ENCODE measurements at regions not wholly inside any gene's neighbourhood (a gene's known extent, or its start where the extent isn't known, plus 50 kb on each side); places are given as distances from the start of the nearest gene placed in this dataset.

DNA sequence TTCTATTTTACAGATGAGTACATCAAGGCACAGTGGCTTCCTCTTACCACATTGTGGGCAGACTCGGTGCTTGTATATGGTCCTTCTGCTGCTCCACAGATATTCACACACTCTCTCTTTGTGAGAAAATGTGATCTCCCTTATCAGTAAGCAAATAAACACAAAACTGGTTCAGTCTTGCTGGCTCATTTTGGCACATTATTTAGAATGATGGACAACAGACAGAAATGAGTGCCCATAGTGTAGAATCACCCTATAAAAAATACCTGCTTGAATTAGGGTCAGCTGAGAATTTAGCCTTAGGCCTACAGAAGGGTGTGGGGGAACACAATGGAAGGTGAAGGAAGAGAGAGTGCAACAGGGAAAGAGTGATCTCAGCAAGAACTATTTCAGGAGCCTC lies 423.1 kb downstream of the HLX start:
- H3K27ac ChIP-seq, result no peak overlapping the region

DNA sequence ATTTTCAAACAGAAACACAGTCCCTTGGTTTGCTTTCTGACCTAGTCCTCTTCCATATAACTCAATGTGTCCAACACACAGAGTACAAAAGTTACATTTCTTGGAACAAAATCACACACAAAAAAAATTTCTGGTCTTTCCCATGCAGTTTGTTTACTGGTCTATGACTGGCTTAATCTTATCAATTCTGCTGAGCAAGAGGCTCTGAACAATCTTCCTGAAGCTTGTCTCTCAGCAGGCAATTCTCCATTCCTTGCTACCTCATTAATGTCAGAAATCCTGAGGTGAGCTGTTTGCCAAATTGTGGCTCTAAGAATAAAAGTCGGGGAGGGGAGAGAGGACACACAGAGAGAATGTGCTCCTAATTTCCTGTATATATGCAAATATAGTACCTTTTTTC lies 423.6 kb downstream of the HLX start:
- H3K4me3 ChIP-seq, result no peak overlapping the region
- no peaks in the 10 kb centered on the region for H3K4me1 ChIP-seq
- H3K27ac ChIP-seq, result no peak overlapping the region
- no peaks in the 10 kb centered on the region for H3K27me3 ChIP-seq
- intact Hi-C loops (cut with DNase I; ENCODE audit: low total_unique reads), result no loop called here
- no peak for DNase-seq
- TF ChIP-seq, protein P1, sequence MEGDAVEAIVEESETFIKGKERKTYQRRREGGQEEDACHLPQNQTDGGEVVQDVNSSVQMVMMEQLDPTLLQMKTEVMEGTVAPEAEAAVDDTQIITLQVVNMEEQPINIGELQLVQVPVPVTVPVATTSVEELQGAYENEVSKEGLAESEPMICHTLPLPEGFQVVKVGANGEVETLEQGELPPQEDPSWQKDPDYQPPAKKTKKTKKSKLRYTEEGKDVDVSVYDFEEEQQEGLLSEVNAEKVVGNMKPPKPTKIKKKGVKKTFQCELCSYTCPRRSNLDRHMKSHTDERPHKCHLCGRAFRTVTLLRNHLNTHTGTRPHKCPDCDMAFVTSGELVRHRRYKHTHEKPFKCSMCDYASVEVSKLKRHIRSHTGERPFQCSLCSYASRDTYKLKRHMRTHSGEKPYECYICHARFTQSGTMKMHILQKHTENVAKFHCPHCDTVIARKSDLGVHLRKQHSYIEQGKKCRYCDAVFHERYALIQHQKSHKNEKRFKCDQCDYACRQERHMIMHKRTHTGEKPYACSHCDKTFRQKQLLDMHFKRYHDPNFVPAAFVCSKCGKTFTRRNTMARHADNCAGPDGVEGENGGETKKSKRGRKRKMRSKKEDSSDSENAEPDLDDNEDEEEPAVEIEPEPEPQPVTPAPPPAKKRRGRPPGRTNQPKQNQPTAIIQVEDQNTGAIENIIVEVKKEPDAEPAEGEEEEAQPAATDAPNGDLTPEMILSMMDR (IDR thresholded peaks at IDR 0.05), result no peak
- H3K9me3 ChIP-seq, result no peaks in the 10 kb centered on the region
- H3K36me3 ChIP-seq, result no peaks in the 10 kb centered on the region

More for the DNA sequence above, 423.1 kb downstream of the HLX start:
- Histone ChIP-seq H3K4me3 (no peak overlapping the region), H3K36me3 (no peaks in the 10 kb centered on the region), H3K9me3 (no peaks in the 10 kb centered on the region), H3K27me3 (no peaks in the 10 kb centered on the region), H3K4me1 (no peaks in the 10 kb centered on the region)
- intact Hi-C loops (cut with DNase I; ENCODE audit: low total_unique reads), result no loop called here
- no peak for DNase-seq
- TF ChIP-seq, protein P1 (IDR thresholded peaks at IDR 0.05), result no peak

DNA sequence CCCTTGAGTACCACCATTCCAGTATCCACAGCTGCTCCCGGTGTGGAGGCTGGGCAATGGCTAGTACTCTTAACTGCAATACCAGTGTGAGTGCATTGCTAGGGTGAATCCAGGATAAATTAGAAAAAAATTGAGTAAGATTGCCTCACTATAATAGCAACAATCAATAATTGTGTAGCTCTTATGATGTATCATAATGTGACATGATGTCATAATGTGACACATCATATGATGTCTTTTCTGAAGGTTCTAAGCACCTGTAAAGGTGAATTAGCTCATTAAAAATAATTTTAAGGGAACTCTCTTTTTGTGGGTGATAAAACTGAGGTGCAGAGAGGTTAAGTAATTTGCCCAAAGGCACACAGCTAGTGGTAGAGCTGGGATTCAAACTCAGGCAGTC lies 424.4 kb downstream of the HLX start:
- H3K9me3 ChIP-seq, result no peaks in the 10 kb centered on the region
- TF ChIP-seq, protein P1 (IDR thresholded peaks at IDR 0.05), result no peak
- no peaks in the 10 kb centered on the region for H3K27me3 ChIP-seq
- H3K4me3 ChIP-seq, result no peak overlapping the region
- intact Hi-C loops (cut with DNase I; ENCODE audit: low total_unique reads), result no loop called here
- DNase-seq, result no peak
- H3K27ac ChIP-seq, result no peak overlapping the region
- H3K36me3 ChIP-seq, result no peaks in the 10 kb centered on the region
- peaks cover 0 to 5% (median 0%) of the 10 kb centered on the region in 4 donors for H3K4me1 ChIP-seq

DNA sequence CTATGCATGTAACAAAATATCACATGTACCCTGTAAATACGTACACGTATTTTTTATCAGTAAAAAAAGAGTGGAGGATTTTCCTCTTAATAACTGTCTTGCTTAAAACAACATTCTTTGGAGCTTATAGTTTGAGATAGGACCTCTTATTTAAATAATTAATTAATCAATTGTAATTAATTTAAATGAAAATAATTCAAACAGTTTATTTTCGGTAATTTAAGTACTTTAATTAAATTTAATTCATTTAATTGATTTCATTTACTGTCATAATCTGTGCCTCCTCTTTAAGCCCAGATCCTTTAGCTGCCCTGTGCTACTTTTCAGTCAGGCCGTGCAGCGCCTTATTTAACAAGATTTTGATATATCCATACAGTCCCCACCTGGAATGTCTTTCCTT lies 427.0 kb downstream of the HLX start:
- Histone ChIP-seq H3K36me3 (no peaks in the 10 kb centered on the region), H3K4me3 (no peak overlapping the region), H3K9me3 (no peaks in the 10 kb centered on the region), H3K27ac (no peak overlapping the region), H3K4me1 (peaks cover 0 to 28% (median 7%) of the 10 kb centered on the region in 4 donors), H3K27me3 (no peaks in the 10 kb centered on the region)
- intact Hi-C loops (cut with DNase I; ENCODE audit: low total_unique reads), result no loop called here
- TF ChIP-seq, protein P1 (IDR thresholded peaks at IDR 0.05), result no peak
- DNase-seq, result no peak

DNA sequence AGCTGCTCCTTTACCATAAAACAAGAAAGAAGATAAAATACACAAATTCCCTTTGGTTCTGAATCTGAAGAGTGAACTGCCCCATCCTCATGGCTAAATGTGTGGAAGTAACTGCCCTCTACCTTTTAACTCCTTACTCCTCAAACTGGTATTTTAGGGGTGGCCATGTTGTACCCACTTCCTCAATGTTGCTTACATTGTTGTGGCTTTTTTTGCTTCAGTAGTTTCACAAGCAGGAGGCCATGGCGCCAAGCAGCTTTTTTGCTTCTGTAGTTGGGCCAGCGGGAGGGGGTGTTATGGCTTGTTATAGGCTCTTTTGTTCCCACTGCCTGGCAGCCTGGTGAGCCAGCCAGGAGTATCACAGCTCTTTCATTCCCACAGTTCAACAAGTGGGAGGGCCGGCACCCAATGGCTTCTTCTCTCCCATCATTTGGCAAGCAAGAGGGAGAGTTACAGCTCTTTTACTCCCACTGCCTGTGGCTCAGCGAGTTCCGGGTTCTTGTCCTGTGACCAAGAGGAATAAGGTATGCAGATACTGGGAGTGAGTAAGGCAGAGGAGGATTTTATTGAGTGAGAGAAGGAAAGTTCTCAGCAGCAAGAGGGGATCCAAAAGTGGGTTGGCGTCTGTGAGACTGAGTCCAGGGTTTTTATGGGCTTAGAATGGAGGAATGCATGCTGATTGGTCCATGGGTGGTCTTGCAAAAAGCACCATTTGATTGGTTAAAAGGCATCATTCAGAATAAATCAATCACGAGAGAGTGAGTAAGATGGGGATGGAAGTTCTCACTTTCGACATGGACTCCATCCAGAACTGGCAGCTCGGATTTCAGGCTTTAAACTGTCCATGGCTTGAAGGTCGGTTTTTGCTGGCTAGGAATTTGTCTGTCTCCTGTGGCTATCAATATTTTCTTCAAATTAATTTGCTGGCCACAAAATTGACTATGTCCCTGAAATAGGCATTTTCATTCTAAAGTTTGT lies 429.6 kb downstream of the HLX start:
- H3K36me3 ChIP-seq, result no peaks in the 10 kb centered on the region
- no peaks in the 10 kb centered on the region for H3K27me3 ChIP-seq
- H3K4me1 ChIP-seq, result peaks cover 0 to 28% (median 7%) of the 10 kb centered on the region in 4 donors
- TF ChIP-seq, protein P1 (IDR thresholded peaks at IDR 0.05), result no peak
- intact Hi-C loops (cut with DNase I; ENCODE audit: low total_unique reads), result no loop called here
- DNase-seq, result no peak
- H3K4me3 ChIP-seq, result no peak overlapping the region
- H3K27ac ChIP-seq, result peak overlapping the region; percentile 1 to 33
- H3K9me3 ChIP-seq, result no peaks in the 10 kb centered on the region
